Vagina (tissue), 2 donors: ENCODE measurements at regions not wholly inside any gene's neighbourhood (a gene's known extent, or its start where the extent isn't known, plus 50 kb on each side); places are given as distances from the start of the nearest gene placed in this dataset.

Experiments used
- DNase-seq, 2 donors: peaks; one replicate each; pipeline ENCODE4 v3.0.0-alpha.2; 2017; ENCODE audit errors: extremely low spot score in 2 of 2
- H3K27ac ChIP-seq: fragments of 200-600 bp; sonication (generic); one replicate; pipeline ENCODE4 v1.5.1; 2019
- H3K27me3 ChIP-seq: fragments of 200-600 bp; sonication (generic); one replicate; pipeline ENCODE4 v1.5.1; 2019
- H3K36me3 ChIP-seq, 2 donors: fragments of 200-600 bp; sonication (generic); one replicate each; pipeline ENCODE4 v1.5.1; 2017 to 2019
- H3K4me1 ChIP-seq: fragments of 200-600 bp; sonication (generic); one replicate; pipeline ENCODE4 v1.5.1; 2019
- H3K4me3 ChIP-seq, 2 donors: fragments of 200-600 bp; sonication (generic); 1 replicate in 1 of 2; 2 replicates in 1 of 2; pipeline ENCODE4 v1.5.1; 2016 to 2019
- H3K9me3 ChIP-seq: fragments of 200-600 bp; sonication (generic); one replicate; pipeline ENCODE4 v1.5.1; 2019
- CTCF ChIP-seq, 3 experiments: fragments of 450-650 bp in 2 of 3; fragments of 200-600 bp in 1 of 3; sonication (generic) in 1 of 3; IDR thresholded peaks; one replicate each; pipeline ENCODE4 v1.5.1; 2017 to 2019; ENCODE audit warnings: antibody characterized with exemption in 3 of 3, mild to moderate bottlenecking in 2 of 3, moderate library complexity in 2 of 3
- POLR2A ChIP-seq, 2 donors: fragments of 450-650 bp; IDR thresholded peaks; one replicate each; pipeline ENCODE4 v1.6.1; 2017; ENCODE audit warnings: antibody characterized with exemption in 2 of 2, mild to moderate bottlenecking in 2 of 2, moderate library complexity in 2 of 2
- POLR2AphosphoS5 ChIP-seq, 2 donors: sonication (generic); formaldehyde crosslinking; IDR thresholded peaks; one replicate each; pipeline ENCODE4 v1.9.0; 2017; ENCODE audit warnings: antibody characterized with exemption in 2 of 2, mild to moderate bottlenecking in 2 of 2, low read depth in 1 of 2; ENCODE audit not compliant: insufficient read depth in 1 of 2
- intact Hi-C: fragments of 100-400 bp; cut with DNase I; formaldehyde crosslinking; loops from one replicate; pipeline ENCODE4 v1.15.1; 2023

GRCh38 chr16:13453325-13453724 is 466.6 kb upstream of the ERCC4 start:
- intact Hi-C loops: no loop called here
- no peak for TF ChIP-seq CTCF (IDR thresholded peaks at IDR 0.05)
- TF ChIP-seq POLR2A (IDR thresholded peaks at IDR 0.05): no peak
- TF ChIP-seq POLR2AphosphoS5 (IDR thresholded peaks at IDR 0.05; ENCODE audit: insufficient read depth in 1 of 2, low read depth in 1 of 2): no peak
- no peaks in the 10 kb centered on the region for H3K27me3 ChIP-seq
- H3K4me3 ChIP-seq: no peak overlapping the region
- H3K9me3 ChIP-seq: no peaks in the 10 kb centered on the region
- H3K4me1 ChIP-seq: peaks cover 11% of the 10 kb centered on the region
- DNase-seq: no peak
- no peak overlapping the region for H3K27ac ChIP-seq
- no peaks in the 10 kb centered on the region for H3K36me3 ChIP-seq

- DNase-seq: no peak
Measured at GRCh38 chr16:13453938-13454553, 465.9 kb upstream of the ERCC4 start.

GRCh38 chr16:13463619-13464018 is 456.3 kb upstream of the ERCC4 start:
- H3K4me3 ChIP-seq: no peak overlapping the region
- intact Hi-C loops: no loop called here
- H3K27ac ChIP-seq: no peak overlapping the region
- TF ChIP-seq CTCF (IDR thresholded peaks at IDR 0.05) (no peak), POLR2A (IDR thresholded peaks at IDR 0.05) (no peak), POLR2AphosphoS5 (IDR thresholded peaks at IDR 0.05; ENCODE audit: insufficient read depth in 1 of 2, low read depth in 1 of 2) (no peak)
- no peaks in the 10 kb centered on the region for H3K36me3 ChIP-seq
- DNase-seq: no peak
- no peaks in the 10 kb centered on the region for H3K9me3 ChIP-seq
- no peaks in the 10 kb centered on the region for H3K4me1 ChIP-seq
- no peaks in the 10 kb centered on the region for H3K27me3 ChIP-seq

More at GRCh38 chr16:13453938-13454553, 465.9 kb upstream of the ERCC4 start:
- intact Hi-C loops: no loop called here
- Histone ChIP-seq H3K27me3 (no peaks in the 10 kb centered on the region), H3K36me3 (no peaks in the 10 kb centered on the region), H3K4me3 (no peak overlapping the region), H3K9me3 (no peaks in the 10 kb centered on the region), H3K27ac (no peak overlapping the region), H3K4me1 (peaks cover 11% of the 10 kb centered on the region)
- peak in 1 of 3 experiments; percentile 11 for TF ChIP-seq CTCF (IDR thresholded peaks at IDR 0.05)
- TF ChIP-seq POLR2AphosphoS5 (IDR thresholded peaks at IDR 0.05; ENCODE audit: insufficient read depth in 1 of 2, low read depth in 1 of 2): no peak
- TF ChIP-seq POLR2A (IDR thresholded peaks at IDR 0.05): no peak

- intact Hi-C loops: no loop called here
- H3K27me3 ChIP-seq: no peaks in the 10 kb centered on the region
- no peak overlapping the region for H3K27ac ChIP-seq
- no peaks in the 10 kb centered on the region for H3K36me3 ChIP-seq
- no peaks in the 10 kb centered on the region for H3K4me1 ChIP-seq
- no peak for DNase-seq
- TF ChIP-seq POLR2A (IDR thresholded peaks at IDR 0.05) (no peak), CTCF (IDR thresholded peaks at IDR 0.05) (no peak), POLR2AphosphoS5 (IDR thresholded peaks at IDR 0.05; ENCODE audit: insufficient read depth in 1 of 2, low read depth in 1 of 2) (no peak)
- H3K9me3 ChIP-seq: no peaks in the 10 kb centered on the region
- no peak overlapping the region for H3K4me3 ChIP-seq
Measured at GRCh38 chr16:13471036-13471435, 448.9 kb upstream of the ERCC4 start.

GRCh38 chr16:13478991-13479390 is 441.0 kb upstream of the ERCC4 start:
- peaks cover 15% of the 10 kb centered on the region for H3K4me1 ChIP-seq
- intact Hi-C loops: no loop called here
- H3K27ac ChIP-seq: no peak overlapping the region
- H3K27me3 ChIP-seq: no peaks in the 10 kb centered on the region
- no peak for DNase-seq
- H3K4me3 ChIP-seq: no peak overlapping the region
- no peaks in the 10 kb centered on the region for H3K36me3 ChIP-seq
- TF ChIP-seq POLR2AphosphoS5 (IDR thresholded peaks at IDR 0.05; ENCODE audit: insufficient read depth in 1 of 2, low read depth in 1 of 2) (no peak), CTCF (IDR thresholded peaks at IDR 0.05) (no peak), POLR2A (IDR thresholded peaks at IDR 0.05) (no peak)
- H3K9me3 ChIP-seq: no peaks in the 10 kb centered on the region
